Stimulated activated CD8-positive, alpha-beta memory T cell treated with anti-CD3 and anti-CD28 coated beads, Interleukin-2, amount 100 ng/mL, for 48 hours (primary cell): ENCODE measurements at regions not wholly inside any gene's neighbourhood (a gene's known extent, or its start where the extent isn't known, plus 50 kb on each side); places are given as distances from the start of the nearest gene placed in this dataset.
"Not testable (repeated sequence)": the region's sequence is repeated elsewhere in the genome, so short reads cannot be mapped to it uniquely, and the experiment has no call there.

Experiments used
- DNase-seq, 2 donors: peaks; one replicate each; pipeline ENCODE4 v3.0.0-alpha.2; 2020; ENCODE audit warnings: low read depth in 2 of 2

- no peak for DNase-seq
Measured at GRCh38 chr2:128646091-128646490, 327.4 kb upstream of the HS6ST1 start.

GRCh38 chr2:128646691-128647090 is 328.0 kb upstream of the HS6ST1 start:
- DNase-seq, result no peak

GRCh38 chr2:128651000-128651399 is 332.3 kb upstream of the HS6ST1 start:
- DNase-seq, result no peak

GRCh38 chr2:128654408-128654807 is 335.7 kb upstream of the HS6ST1 start:
- no peak for DNase-seq

GRCh38 chr2:128660836-128661235 is 342.2 kb upstream of the HS6ST1 start:
- no peak for DNase-seq

- DNase-seq, result no peak
Measured at GRCh38 chr2:128661311-128661710, 342.6 kb upstream of the HS6ST1 start.

- no peak for DNase-seq
Measured at GRCh38 chr2:128662051-128662471, 343.4 kb upstream of the HS6ST1 start.

GRCh38 chr2:128663371-128664050 is 344.8 kb upstream of the HS6ST1 start:
- no peak for DNase-seq

GRCh38 chr2:128664499-128664971 is 345.9 kb upstream of the HS6ST1 start:
- no peak for DNase-seq

GRCh38 chr2:128665113-128665512 is 346.4 kb upstream of the HS6ST1 start:
- no peak for DNase-seq

GRCh38 chr2:128666596-128666995 is 347.9 kb upstream of the HS6ST1 start:
- no peak for DNase-seq

GRCh38 chr2:128667391-128667790 is 348.7 kb upstream of the HS6ST1 start:
- no peak for DNase-seq

- DNase-seq, result no peak
Measured at GRCh38 chr2:128668946-128669345, 350.3 kb upstream of the HS6ST1 start.

- no peak for DNase-seq
Measured at GRCh38 chr2:128670066-128670465, 351.4 kb upstream of the HS6ST1 start.

GRCh38 chr2:128671981-128672757 is 353.5 kb upstream of the HS6ST1 start:
- not testable (repeated sequence) for DNase-seq

- DNase-seq, result not testable (repeated sequence)
Measured at GRCh38 chr2:128679680-128680079, 361.0 kb upstream of the HS6ST1 start.

- no peak for DNase-seq
Measured at GRCh38 chr2:128681507-128681906, 362.8 kb upstream of the HS6ST1 start.

- no peak for DNase-seq
Measured at GRCh38 chr2:128682266-128682665, 363.6 kb upstream of the HS6ST1 start.

GRCh38 chr2:128682729-128683284 is 364.1 kb upstream of the HS6ST1 start:
- DNase-seq, result no peak

- no peak for DNase-seq
Measured at GRCh38 chr2:128684523-128684922, 365.9 kb upstream of the HS6ST1 start.

- no peak for DNase-seq
Measured at GRCh38 chr2:128685841-128686496, 367.3 kb upstream of the HS6ST1 start.

- DNase-seq, result no peak
Measured at GRCh38 chr2:128686497-128686859, 367.8 kb upstream of the HS6ST1 start.
